ENCODE measurements at regions not wholly inside any gene's neighbourhood (a gene's known extent, or its start where the extent isn't known, plus 50 kb on each side); places are given as distances from the start of the nearest gene placed in this dataset.

GRCh38 chr20:62527781-62528180 is 52.0 kb upstream of the GATA5 start:
- Histone ChIP-seq H3K4me1 (ENCODE audit: insufficient read depth, low read length) (peaks cover 6% of the 10 kb centered on the region), H3K27me3 (ENCODE audit: control insufficient read depth in 1 of 2, insufficient read depth in 2 of 2, low read length in 2 of 2) (peaks cover 8 to 12% of the 10 kb centered on the region in 2 experiments), H3K9me3 (ENCODE audit: control insufficient read depth in 1 of 2, insufficient read depth in 1 of 2, low read length in 2 of 2) (peaks cover 0 to 21% of the 10 kb centered on the region in 2 experiments), H3K4me3 (ENCODE audit: low read length) (no peak overlapping the region), H3K36me3 (ENCODE audit: insufficient read depth, low read length) (no peaks in the 10 kb centered on the region), H3K27ac (ENCODE audit: low read depth in 1 of 2, low read length in 2 of 2) (no peak overlapping the region)
- Mint-ChIP-seq H3K27me3 (peaks cover 16% of the 10 kb centered on the region), H3K27ac (no peak overlapping the region), H3K9me3 (no peaks in the 10 kb centered on the region), H3K4me1 (ENCODE audit: low read depth) (no peaks in the 10 kb centered on the region), H3K4me3 (no peak overlapping the region), H3K36me3 (ENCODE audit: low read depth) (no peaks in the 10 kb centered on the region)
- ChIA-PET POLR2A (no interaction called here), CTCF (no interaction called here)
- intact Hi-C loops (cut with DNase I, micrococcal nuclease) = no loop called here
- ATAC-seq (ENCODE audit: poor library complexity) (no peak), DNase-seq (no peak)
- no peak for TF ChIP-seq CTCF (IDR thresholded peaks at IDR 0.05)

DNA sequence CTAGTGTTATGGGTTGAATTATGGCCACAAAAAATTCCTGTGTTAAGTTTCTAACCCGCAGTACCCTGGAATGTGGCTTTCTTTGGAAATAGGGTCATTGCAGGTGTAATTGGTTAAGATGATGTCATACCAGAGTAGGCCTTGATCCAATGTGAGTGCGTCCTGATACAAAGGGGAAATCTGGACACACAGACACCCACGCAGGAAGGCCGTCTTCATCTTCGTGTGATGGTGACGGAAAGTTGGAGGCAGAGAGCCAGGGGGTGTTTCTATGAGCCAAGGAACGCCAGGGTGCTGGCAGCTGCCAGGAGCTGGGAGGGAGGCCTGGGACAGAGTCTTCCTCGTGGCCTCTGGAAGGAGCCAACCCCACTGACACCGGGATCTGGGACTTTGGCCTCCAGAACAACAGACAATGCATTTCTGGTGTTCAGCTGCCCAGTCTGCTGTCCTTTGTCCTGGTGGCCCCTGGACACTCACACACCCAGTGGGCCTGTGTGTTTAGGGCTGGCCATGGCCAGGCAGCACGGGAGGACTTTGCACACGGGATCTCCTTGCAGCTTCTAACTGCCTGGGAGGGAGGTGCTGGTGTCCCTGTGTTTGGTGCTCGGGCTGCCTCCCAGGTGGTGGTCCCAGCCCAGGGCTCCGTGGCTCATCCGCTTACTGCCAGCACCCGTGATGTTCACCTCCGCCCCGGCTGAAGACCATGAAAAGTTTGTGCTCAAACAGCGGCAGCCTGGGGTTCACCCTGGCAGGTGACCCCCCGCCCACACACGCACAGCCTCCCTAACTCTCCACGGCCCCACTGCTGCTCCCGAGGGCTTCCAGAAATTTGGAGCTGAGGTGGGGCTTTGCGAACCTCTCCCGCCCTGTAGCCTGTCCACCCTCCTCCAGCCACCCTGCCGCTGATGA is 53.4 kb upstream of the GATA5 start:
- H3K4me3 Mint-ChIP-seq = no peak overlapping the region
- H3K27ac Mint-ChIP-seq = no peak overlapping the region
- CTCF ChIA-PET = no interaction called here

GRCh38 chr20:62529896-62530642 is 54.3 kb upstream of the GATA5 start:
- intact Hi-C loops (cut with DNase I, micrococcal nuclease) = no loop called here
- Histone ChIP-seq H3K36me3 (ENCODE audit: insufficient read depth, low read length) (no peaks in the 10 kb centered on the region), H3K4me3 (ENCODE audit: low read length) (no peak overlapping the region), H3K4me1 (ENCODE audit: insufficient read depth, low read length) (peaks cover 1% of the 10 kb centered on the region), H3K9me3 (ENCODE audit: control insufficient read depth in 1 of 2, insufficient read depth in 1 of 2, low read length in 2 of 2) (peaks cover 0 to 10% of the 10 kb centered on the region in 2 experiments), H3K27ac (ENCODE audit: low read depth in 1 of 2, low read length in 2 of 2) (no peak overlapping the region), H3K27me3 (ENCODE audit: control insufficient read depth in 1 of 2, insufficient read depth in 2 of 2, low read length in 2 of 2) (peaks cover 0 to 9% of the 10 kb centered on the region in 2 experiments)
- Mint-ChIP-seq H3K4me3 (no peak overlapping the region), H3K36me3 (ENCODE audit: low read depth) (no peaks in the 10 kb centered on the region), H3K27ac (no peak overlapping the region), H3K27me3 (peaks cover 16% of the 10 kb centered on the region), H3K4me1 (ENCODE audit: low read depth) (no peaks in the 10 kb centered on the region), H3K9me3 (no peaks in the 10 kb centered on the region)
- ATAC-seq (ENCODE audit: poor library complexity) = no peak
- no peak for DNase-seq
- CTCF ChIA-PET = no interaction called here
- TF ChIP-seq CTCF (IDR thresholded peaks at IDR 0.05) = no peak
- POLR2A ChIA-PET = no interaction called here

More for the DNA sequence above, 53.4 kb upstream of the GATA5 start:
- no peaks in the 10 kb centered on the region for H3K36me3 ChIP-seq (ENCODE audit: insufficient read depth, low read length)
- no peak for DNase-seq
- no peaks in the 10 kb centered on the region for H3K9me3 Mint-ChIP-seq
- peaks cover 2 to 12% of the 10 kb centered on the region in 2 experiments for H3K27me3 ChIP-seq (ENCODE audit: control insufficient read depth in 1 of 2, insufficient read depth in 2 of 2, low read length in 2 of 2)
- no peak overlapping the region for H3K4me3 ChIP-seq (ENCODE audit: low read length)
- H3K4me1 Mint-ChIP-seq (ENCODE audit: low read depth) = no peaks in the 10 kb centered on the region
- POLR2A ChIA-PET = no interaction called here
- H3K27me3 Mint-ChIP-seq = peaks cover 16% of the 10 kb centered on the region
- intact Hi-C loops (cut with DNase I, micrococcal nuclease) = no loop called here
- peaks cover 6% of the 10 kb centered on the region for H3K4me1 ChIP-seq (ENCODE audit: insufficient read depth, low read length)
- H3K9me3 ChIP-seq (ENCODE audit: control insufficient read depth in 1 of 2, insufficient read depth in 1 of 2, low read length in 2 of 2) = peaks cover 0 to 14% of the 10 kb centered on the region in 2 experiments
- no peaks in the 10 kb centered on the region for H3K36me3 Mint-ChIP-seq (ENCODE audit: low read depth)
- no peak overlapping the region for H3K27ac ChIP-seq (ENCODE audit: low read depth in 1 of 2, low read length in 2 of 2)
- no peak for TF ChIP-seq CTCF (IDR thresholded peaks at IDR 0.05)
- no peak for ATAC-seq (ENCODE audit: poor library complexity)
